IPS DF 4.7 (cell line): ENCODE measurements at regions not wholly inside any gene's neighbourhood (a gene's known extent, or its start where the extent isn't known, plus 50 kb on each side); places are given as distances from the start of the nearest gene placed in this dataset.

ENCODE experiments used
- DNase-seq: peaks from one replicate; pipeline ENCODE4 v3.0.0-alpha.2; 2013; ENCODE audit warnings: low spot score; ENCODE audit errors: extremely low read depth

GRCh38 chr5:58117542-58117941, 342.3 kb downstream of the PLK2 start:
- no peak for DNase-seq

GRCh38 chr5:58116346-58116745, 343.5 kb downstream of the PLK2 start:
- no peak for DNase-seq

GRCh38 chr5:58115811-58116210, 344.1 kb downstream of the PLK2 start:
- DNase-seq = no peak

GRCh38 chr5:58114324-58114723, 345.6 kb downstream of the PLK2 start:
- no peak for DNase-seq

GRCh38 chr5:58113172-58113571, 346.7 kb downstream of the PLK2 start:
- no peak for DNase-seq

- no peak for DNase-seq
These were observed 351.4 kb downstream of the PLK2 start for GRCh38 chr5:58108511-58108910.

- no peak for DNase-seq
These were observed 352.2 kb downstream of the PLK2 start for GRCh38 chr5:58107704-58108103.

- no peak for DNase-seq
These were observed 353.0 kb downstream of the PLK2 start for GRCh38 chr5:58106754-58107410.

GRCh38 chr5:58105836-58106235, 354.1 kb downstream of the PLK2 start:
- no peak for DNase-seq

GRCh38 chr5:58099257-58099656, 360.6 kb downstream of the PLK2 start:
- DNase-seq = no peak

GRCh38 chr5:58094031-58094430, 365.9 kb downstream of the PLK2 start:
- DNase-seq = no peak

GRCh38 chr5:58090704-58091103, 369.2 kb downstream of the PLK2 start:
- no peak for DNase-seq

- no peak for DNase-seq
These were observed 370.9 kb downstream of the PLK2 start for GRCh38 chr5:58088941-58089340.

GRCh38 chr5:58087905-58088304, 372.0 kb downstream of the PLK2 start:
- no peak for DNase-seq

GRCh38 chr5:58087123-58087522, 372.8 kb downstream of the PLK2 start:
- DNase-seq = no peak

GRCh38 chr5:58085800-58086199, 374.1 kb downstream of the PLK2 start:
- no peak for DNase-seq

- no peak for DNase-seq
These were observed 378.5 kb downstream of the PLK2 start for GRCh38 chr5:58081435-58081834.

- no peak for DNase-seq
These were observed 379.3 kb downstream of the PLK2 start for GRCh38 chr5:58080573-58080972.

- DNase-seq = no peak
These were observed 381.9 kb downstream of the PLK2 start for GRCh38 chr5:58077966-58078365.

GRCh38 chr5:58077416-58077815, 382.5 kb downstream of the PLK2 start:
- no peak for DNase-seq

GRCh38 chr5:58076483-58077257, 383.2 kb downstream of the PLK2 start:
- DNase-seq = no peak

- DNase-seq = no peak
These were observed 384.0 kb downstream of the PLK2 start for GRCh38 chr5:58075907-58076306.

GRCh38 chr5:58074717-58075116, 385.2 kb downstream of the PLK2 start:
- no peak for DNase-seq
